ENCODE measurements at regions not wholly inside any gene's neighbourhood (a gene's known extent, or its start where the extent isn't known, plus 50 kb on each side); places are given as distances from the start of the nearest gene placed in this dataset.

- no peak overlapping the region for H3K4me2 ChIP-seq
- H3K79me2 ChIP-seq, result peaks cover 3% of the 10 kb centered on the region
- no peaks in the 10 kb centered on the region for H3K27me3 ChIP-seq
- no peak overlapping the region for H2AFZ ChIP-seq
- no peaks in the 10 kb centered on the region for H4K20me1 ChIP-seq (ENCODE audit: insufficient read depth, poor library complexity, severe bottlenecking)
- no peak overlapping the region for H3K4me3 ChIP-seq
- DNase-seq (ENCODE audit: low spot score), result no peak
- H3K9me2 ChIP-seq (replicated peaks; ENCODE audit: insufficient read depth), result no peaks in the 10 kb centered on the region
- no peaks in the 10 kb centered on the region for H3K4me1 ChIP-seq (ENCODE audit: insufficient read depth)
- H3K9me3 ChIP-seq (ENCODE audit: low read depth), result no peaks in the 10 kb centered on the region
- TF ChIP-seq CTCF (IDR thresholded peaks at IDR 0.05; ENCODE audit: poor library complexity) (no peak), EZH2 (IDR thresholded peaks at IDR 0.05; ENCODE audit: borderline replicate concordance) (no peak), EZH2phosphoT487 (IDR thresholded peaks at IDR 0.05; ENCODE audit: low read depth, severe bottlenecking, unreplicated experiment) (no peak)
- 90% methylated on average over 2 of the region's 2 CpGs for WGBS (ENCODE audit: low lambda C conversion rate, missing lambda C conversion rate)
- H3K36me3 ChIP-seq (replicated peaks; ENCODE audit: insufficient read depth, low read depth), result no peaks in the 10 kb centered on the region
- no peak overlapping the region for H3K27ac ChIP-seq
Observed at GRCh38 chr4:41390661-41391060, 133.9 kb downstream of the UCHL1 start.

- Histone ChIP-seq H4K20me1 (ENCODE audit: insufficient read depth, poor library complexity, severe bottlenecking) (no peaks in the 10 kb centered on the region), H3K4me2 (no peak overlapping the region), H3K9me2 (replicated peaks; ENCODE audit: insufficient read depth) (no peaks in the 10 kb centered on the region), H3K4me1 (ENCODE audit: insufficient read depth) (no peaks in the 10 kb centered on the region), H2AFZ (no peak overlapping the region), H3K79me2 (no peaks in the 10 kb centered on the region), H3K27me3 (no peaks in the 10 kb centered on the region), H3K36me3 (replicated peaks; ENCODE audit: insufficient read depth, low read depth) (no peaks in the 10 kb centered on the region), H3K9me3 (ENCODE audit: low read depth) (no peaks in the 10 kb centered on the region), H3K4me3 (no peak overlapping the region), H3K27ac (no peak overlapping the region)
- TF ChIP-seq EZH2phosphoT487 (IDR thresholded peaks at IDR 0.05; ENCODE audit: low read depth, severe bottlenecking, unreplicated experiment) (no peak), CTCF (IDR thresholded peaks at IDR 0.05; ENCODE audit: poor library complexity) (no peak), EZH2 (IDR thresholded peaks at IDR 0.05; ENCODE audit: borderline replicate concordance) (no peak)
- no peak for DNase-seq (ENCODE audit: low spot score)
- whole genome bisulfite sequencing (ENCODE audit: low lambda C conversion rate, missing lambda C conversion rate), result 95% methylated on average over 2 of the region's 2 CpGs
Observed at GRCh38 chr4:41391271-41391670, 134.5 kb downstream of the UCHL1 start.

GRCh38 chr4:41394481-41394894 is 137.8 kb downstream of the UCHL1 start:
- Histone ChIP-seq H3K36me3 (replicated peaks; ENCODE audit: insufficient read depth, low read depth) (no peaks in the 10 kb centered on the region), H3K79me2 (no peaks in the 10 kb centered on the region), H3K27ac (no peak overlapping the region), H3K4me3 (no peak overlapping the region), H3K27me3 (no peaks in the 10 kb centered on the region), H3K4me2 (no peak overlapping the region), H3K4me1 (ENCODE audit: insufficient read depth) (no peaks in the 10 kb centered on the region), H3K9me2 (replicated peaks; ENCODE audit: insufficient read depth) (no peaks in the 10 kb centered on the region), H4K20me1 (ENCODE audit: insufficient read depth, poor library complexity, severe bottlenecking) (no peaks in the 10 kb centered on the region), H3K9me3 (ENCODE audit: low read depth) (no peaks in the 10 kb centered on the region), H2AFZ (no peak overlapping the region)
- no peak for DNase-seq (ENCODE audit: low spot score)
- WGBS (ENCODE audit: low lambda C conversion rate, missing lambda C conversion rate), result 83% methylated on average over 2 of the region's 2 CpGs
- TF ChIP-seq EZH2phosphoT487 (IDR thresholded peaks at IDR 0.05; ENCODE audit: low read depth, severe bottlenecking, unreplicated experiment) (no peak), EZH2 (IDR thresholded peaks at IDR 0.05; ENCODE audit: borderline replicate concordance) (no peak), CTCF (IDR thresholded peaks at IDR 0.05; ENCODE audit: poor library complexity) (no peak)

GRCh38 chr4:41396214-41396613 is 139.5 kb downstream of the UCHL1 start:
- H2AFZ ChIP-seq, result no peak overlapping the region
- no peaks in the 10 kb centered on the region for H3K36me3 ChIP-seq (replicated peaks; ENCODE audit: insufficient read depth, low read depth)
- H4K20me1 ChIP-seq (ENCODE audit: insufficient read depth, poor library complexity, severe bottlenecking), result no peaks in the 10 kb centered on the region
- H3K9me3 ChIP-seq (ENCODE audit: low read depth), result no peaks in the 10 kb centered on the region
- H3K27me3 ChIP-seq, result no peaks in the 10 kb centered on the region
- no peaks in the 10 kb centered on the region for H3K79me2 ChIP-seq
- H3K27ac ChIP-seq, result no peak overlapping the region
- no peak overlapping the region for H3K4me2 ChIP-seq
- no peaks in the 10 kb centered on the region for H3K9me2 ChIP-seq (replicated peaks; ENCODE audit: insufficient read depth)
- H3K4me3 ChIP-seq, result no peak overlapping the region
- TF ChIP-seq EZH2 (IDR thresholded peaks at IDR 0.05; ENCODE audit: borderline replicate concordance) (no peak), EZH2phosphoT487 (IDR thresholded peaks at IDR 0.05; ENCODE audit: low read depth, severe bottlenecking, unreplicated experiment) (no peak)
- WGBS (ENCODE audit: low lambda C conversion rate, missing lambda C conversion rate), result 85% methylated on average over 2 of the region's 2 CpGs
- DNase-seq (ENCODE audit: low spot score), result no peak
- no peaks in the 10 kb centered on the region for H3K4me1 ChIP-seq (ENCODE audit: insufficient read depth)
